ENCODE measurements at regions not wholly inside any gene's neighbourhood (a gene's known extent, or its start where the extent isn't known, plus 50 kb on each side); places are given as distances from the start of the nearest gene placed in this dataset.

- TF ChIP-seq CTCF (IDR thresholded peaks at IDR 0.05), result no peak
- TF ChIP-seq POLR2AphosphoS5 (IDR thresholded peaks at IDR 0.05), result no peak
Measured at GRCh38 chr21:26652854-26653253, 79.8 kb upstream of the CYYR1 start.
